ENCODE measurements at regions not wholly inside any gene's neighbourhood (a gene's known extent, or its start where the extent isn't known, plus 50 kb on each side); places are given as distances from the start of the nearest gene placed in this dataset.

DNA sequence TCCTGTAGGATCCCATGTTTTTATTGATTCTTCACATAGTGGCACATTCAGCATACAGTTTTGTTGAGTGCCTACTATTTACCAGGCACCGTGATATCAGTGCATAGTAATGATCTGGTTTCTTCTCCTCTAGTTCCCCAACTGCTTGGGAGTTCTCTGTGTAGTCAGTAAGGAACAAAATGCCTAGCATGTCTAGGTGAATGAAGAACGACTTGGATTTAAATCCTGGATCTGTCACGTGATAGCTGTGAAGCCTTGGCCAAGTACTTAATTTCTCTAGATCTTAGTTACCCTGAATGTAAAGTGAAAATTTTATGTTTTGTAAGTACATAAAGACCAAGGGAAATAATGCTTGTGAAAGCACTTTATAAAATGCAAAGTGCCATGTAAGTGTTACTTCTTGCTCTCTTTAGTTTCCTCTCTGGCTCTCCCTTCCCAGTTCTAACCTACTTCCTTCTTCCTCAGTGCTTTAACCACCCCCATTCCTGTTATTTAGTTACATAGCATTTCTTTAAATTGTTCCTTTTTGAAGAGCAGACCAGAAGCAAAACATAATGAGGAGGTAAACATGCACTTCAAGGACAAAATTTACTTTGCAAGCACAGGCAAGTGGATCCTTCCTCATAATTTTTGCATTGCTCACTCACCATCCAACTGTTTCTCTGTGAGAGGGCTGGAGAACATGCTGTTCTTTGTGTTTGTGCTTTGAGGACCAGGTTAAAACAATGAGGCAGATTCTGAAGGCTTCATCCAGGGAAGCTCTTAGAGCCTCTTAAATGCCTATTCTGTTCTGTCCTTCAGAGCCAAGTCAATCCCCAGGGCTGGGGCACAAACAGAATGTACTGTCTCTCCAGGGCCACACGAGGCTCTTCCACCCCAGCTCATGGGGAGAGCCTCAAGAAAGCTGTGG lies 353.9 kb upstream of the TENM4 start:
- TF ChIP-seq, protein P1, sequence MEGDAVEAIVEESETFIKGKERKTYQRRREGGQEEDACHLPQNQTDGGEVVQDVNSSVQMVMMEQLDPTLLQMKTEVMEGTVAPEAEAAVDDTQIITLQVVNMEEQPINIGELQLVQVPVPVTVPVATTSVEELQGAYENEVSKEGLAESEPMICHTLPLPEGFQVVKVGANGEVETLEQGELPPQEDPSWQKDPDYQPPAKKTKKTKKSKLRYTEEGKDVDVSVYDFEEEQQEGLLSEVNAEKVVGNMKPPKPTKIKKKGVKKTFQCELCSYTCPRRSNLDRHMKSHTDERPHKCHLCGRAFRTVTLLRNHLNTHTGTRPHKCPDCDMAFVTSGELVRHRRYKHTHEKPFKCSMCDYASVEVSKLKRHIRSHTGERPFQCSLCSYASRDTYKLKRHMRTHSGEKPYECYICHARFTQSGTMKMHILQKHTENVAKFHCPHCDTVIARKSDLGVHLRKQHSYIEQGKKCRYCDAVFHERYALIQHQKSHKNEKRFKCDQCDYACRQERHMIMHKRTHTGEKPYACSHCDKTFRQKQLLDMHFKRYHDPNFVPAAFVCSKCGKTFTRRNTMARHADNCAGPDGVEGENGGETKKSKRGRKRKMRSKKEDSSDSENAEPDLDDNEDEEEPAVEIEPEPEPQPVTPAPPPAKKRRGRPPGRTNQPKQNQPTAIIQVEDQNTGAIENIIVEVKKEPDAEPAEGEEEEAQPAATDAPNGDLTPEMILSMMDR (IDR thresholded peaks at IDR 0.05), result no peak
- TF ChIP-seq POLR2A (IDR thresholded peaks at IDR 0.05), result no peak

All from adrenal gland (tissue), 5 donors.